AG04449 (cell line): ENCODE measurements at regions not wholly inside any gene's neighbourhood (a gene's known extent, or its start where the extent isn't known, plus 50 kb on each side); places are given as distances from the start of the nearest gene placed in this dataset.

Experiments
- CTCF ChIA-PET: fragments of 350-600 bp; formaldehyde crosslinking; extraction: SDS; loops from one replicate; lab custom pipeline; 2021; ENCODE audit warnings: antibody characterized with exemption; lab: Yijun Ruan, JAX
- POLR2A ChIA-PET: fragments of 400-600, 350-600 bp; formaldehyde crosslinking; extraction: SDS; loops from one replicate; lab custom pipeline; 2020; ENCODE audit warnings: antibody characterized with exemption, inconsistent platforms; lab: Yijun Ruan, JAX
- DNase-seq: peaks from one replicate; pipeline ENCODE4 v3.0.0-alpha.2; 2010; ENCODE audit warnings: low read depth, low spot score
- H3K4me3 ChIP-seq: 2 replicates; pipeline ENCODE4 v1.5.1; 2011; ENCODE audit warnings: low read depth, mild to moderate bottlenecking, control low read depth, low read length
- TF ChIP-seq, protein P1 (sequence below): IDR thresholded peaks from one replicate; pipeline ENCODE4 v1.5.1; 2011; ENCODE audit warnings: mild to moderate bottlenecking, moderate library complexity, low read length, control low read depth, inconsistent platforms; ENCODE audit not compliant: insufficient read depth; ENCODE audit errors: missing control alignments

DNA sequence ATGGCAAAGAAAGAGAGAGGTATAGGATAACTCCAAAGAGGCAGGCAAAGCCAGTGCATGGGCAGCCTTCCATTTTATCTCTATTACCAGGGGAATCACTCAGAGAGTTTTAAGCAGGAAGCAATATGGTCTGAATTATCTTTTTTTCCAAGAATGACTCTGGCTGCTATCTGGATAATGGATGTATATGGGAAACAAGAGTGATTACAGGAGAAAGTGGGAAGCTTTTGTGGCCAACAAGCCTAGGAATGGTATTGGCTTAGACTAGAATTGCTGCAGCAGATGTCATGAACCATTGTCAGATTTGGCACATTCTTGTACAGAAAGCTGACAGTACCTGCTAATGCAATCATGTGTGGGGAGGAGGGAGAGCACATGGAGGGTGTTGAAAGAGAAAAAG, 73.0 kb upstream of the BTBD3 start:
- no peak for DNase-seq
- CTCF ChIA-PET: interaction anchor here (1.5 kb wide), 1 partner anchor 22 kb away, joined by 4 read pairs; no protein-coding TSS in a partner anchor
- TF ChIP-seq, protein P1, sequence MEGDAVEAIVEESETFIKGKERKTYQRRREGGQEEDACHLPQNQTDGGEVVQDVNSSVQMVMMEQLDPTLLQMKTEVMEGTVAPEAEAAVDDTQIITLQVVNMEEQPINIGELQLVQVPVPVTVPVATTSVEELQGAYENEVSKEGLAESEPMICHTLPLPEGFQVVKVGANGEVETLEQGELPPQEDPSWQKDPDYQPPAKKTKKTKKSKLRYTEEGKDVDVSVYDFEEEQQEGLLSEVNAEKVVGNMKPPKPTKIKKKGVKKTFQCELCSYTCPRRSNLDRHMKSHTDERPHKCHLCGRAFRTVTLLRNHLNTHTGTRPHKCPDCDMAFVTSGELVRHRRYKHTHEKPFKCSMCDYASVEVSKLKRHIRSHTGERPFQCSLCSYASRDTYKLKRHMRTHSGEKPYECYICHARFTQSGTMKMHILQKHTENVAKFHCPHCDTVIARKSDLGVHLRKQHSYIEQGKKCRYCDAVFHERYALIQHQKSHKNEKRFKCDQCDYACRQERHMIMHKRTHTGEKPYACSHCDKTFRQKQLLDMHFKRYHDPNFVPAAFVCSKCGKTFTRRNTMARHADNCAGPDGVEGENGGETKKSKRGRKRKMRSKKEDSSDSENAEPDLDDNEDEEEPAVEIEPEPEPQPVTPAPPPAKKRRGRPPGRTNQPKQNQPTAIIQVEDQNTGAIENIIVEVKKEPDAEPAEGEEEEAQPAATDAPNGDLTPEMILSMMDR: no peak

DNA sequence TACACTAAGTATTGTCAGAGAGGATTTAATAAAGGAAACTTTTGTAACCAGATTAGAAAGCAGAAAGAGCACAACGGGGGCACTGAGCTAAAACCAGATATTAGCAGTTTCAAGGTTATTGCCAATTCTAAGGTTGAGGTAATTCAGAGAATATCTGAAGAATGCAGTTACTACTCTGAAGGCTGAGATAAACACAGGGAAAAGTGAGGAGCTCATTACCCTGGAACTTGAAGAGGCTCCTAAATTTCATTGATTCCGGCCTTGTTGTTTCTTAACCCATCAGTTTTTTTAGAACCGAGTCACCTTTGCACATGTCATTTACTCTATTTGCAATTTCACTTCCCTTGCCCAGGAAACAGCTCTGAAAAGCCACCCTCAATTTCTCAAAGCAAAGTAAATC, 72.4 kb upstream of the BTBD3 start:
- DNase-seq: no peak
- no peak overlapping the region for H3K4me3 ChIP-seq
- ChIA-PET CTCF (interaction anchor here (1.0 to 1.5 kb wide), 2 partner anchors 13 to 23 kb away, joined by 3 to 4 read pairs; no protein-coding TSS in a partner anchor), POLR2A (no interaction called here)
- TF ChIP-seq, protein P1: no peak

More for the DNA sequence above, 73.0 kb upstream of the BTBD3 start:
- POLR2A ChIA-PET: no interaction called here
- no peak overlapping the region for H3K4me3 ChIP-seq

DNA sequence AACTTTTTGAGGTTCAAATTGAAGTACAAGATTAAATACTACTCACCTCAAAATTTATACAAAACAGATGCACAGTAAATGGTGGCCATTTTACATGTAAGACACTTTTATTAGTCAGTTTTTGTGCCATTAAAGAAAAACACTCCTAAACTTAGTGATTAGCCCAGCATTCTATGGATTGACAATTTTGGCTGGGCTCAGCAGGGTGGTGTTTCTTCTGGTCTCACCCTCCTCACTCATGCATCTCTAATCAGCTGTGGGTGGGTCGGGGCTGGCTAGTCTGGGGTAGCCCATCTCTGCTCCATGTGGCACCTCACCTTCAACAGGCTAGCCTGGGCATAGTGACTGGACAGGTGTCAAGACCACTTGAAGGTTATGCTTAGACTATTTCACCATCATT, 71.6 kb upstream of the BTBD3 start:
- ChIA-PET POLR2A (no interaction called here), CTCF (interaction anchor here (1.0 kb wide), 1 partner anchor 14 kb away, joined by 3 read pairs; no protein-coding TSS in a partner anchor)
- TF ChIP-seq, protein P1: no peak
- H3K4me3 ChIP-seq: no peak overlapping the region
- no peak for DNase-seq

DNA sequence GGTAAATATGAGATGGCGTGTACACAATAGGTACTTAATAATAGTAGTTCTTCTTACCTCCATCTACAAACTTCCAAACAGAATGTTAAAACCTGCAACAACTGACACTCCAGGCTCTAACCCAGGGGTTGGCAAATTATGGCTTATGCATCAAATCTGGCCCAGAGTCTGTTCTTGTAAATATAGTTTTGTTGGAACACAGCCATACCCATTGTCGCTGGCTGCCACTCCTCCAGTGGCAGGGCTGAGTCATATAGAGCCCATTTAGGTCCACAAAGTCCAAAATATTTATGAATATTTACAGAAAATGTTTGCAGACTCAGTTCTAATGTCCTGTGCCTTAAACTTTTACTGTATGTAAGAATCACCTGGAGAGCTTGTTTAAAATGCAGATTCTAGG, 69.9 kb upstream of the BTBD3 start:
- DNase-seq: no peak

DNA sequence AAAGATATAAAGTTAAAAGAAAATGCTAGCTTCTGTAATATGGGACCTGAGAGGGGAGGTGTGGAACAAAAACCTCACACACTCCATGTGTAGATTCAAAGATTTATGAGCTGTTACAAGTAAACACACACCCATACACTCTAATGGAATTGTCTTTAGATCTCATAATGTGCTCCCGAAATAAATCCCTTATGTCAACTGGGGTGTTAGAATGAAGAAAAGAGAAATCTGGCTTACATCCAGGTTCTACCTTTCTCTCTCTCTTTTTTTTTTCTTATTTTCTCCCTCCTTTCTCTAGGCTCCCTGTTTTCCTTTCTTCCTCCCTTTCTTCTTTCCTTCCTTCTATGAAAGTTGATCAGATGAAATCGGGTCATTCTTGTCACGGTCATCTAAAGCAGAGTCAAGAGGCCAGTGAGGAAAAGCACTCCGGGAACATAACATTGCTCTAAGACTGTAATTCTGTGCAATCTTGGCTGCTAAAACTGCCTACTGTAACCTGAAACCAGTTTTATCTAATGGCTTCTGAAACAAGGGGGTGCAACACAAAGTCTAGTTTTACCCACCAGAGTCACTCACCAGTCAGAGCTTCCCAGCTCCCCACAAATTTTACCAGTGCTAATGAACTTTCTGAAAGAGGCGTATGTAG, 68.3 kb upstream of the BTBD3 start:
- DNase-seq: no peak
- POLR2A ChIA-PET: no interaction called here
- TF ChIP-seq, protein P1: no peak
- CTCF ChIA-PET: no interaction called here
- H3K4me3 ChIP-seq: no peak overlapping the region

More for the DNA sequence above, 69.9 kb upstream of the BTBD3 start:
- POLR2A ChIA-PET: no interaction called here
- TF ChIP-seq, protein P1: no peak
- no peak overlapping the region for H3K4me3 ChIP-seq
- CTCF ChIA-PET: no interaction called here

GRCh38 chr20:11849976-11850670, 67.6 kb upstream of the BTBD3 start:
- no peak for DNase-seq
- ChIA-PET CTCF (no interaction called here), POLR2A (no interaction called here)
- TF ChIP-seq, protein P1: no peak
- no peak overlapping the region for H3K4me3 ChIP-seq
